GM12873 (cell line): ENCODE measurements at regions not wholly inside any gene's neighbourhood (a gene's known extent, or its start where the extent isn't known, plus 50 kb on each side); places are given as distances from the start of the nearest gene placed in this dataset.

Source experiments
- CTCF ChIP-seq: IDR thresholded peaks from 2 replicates; pipeline ENCODE4 v1.5.1; 2012; ENCODE audit warnings: low read depth, mild to moderate bottlenecking, moderate library complexity, low read length, control low read depth; ENCODE audit not compliant: insufficient read depth; ENCODE audit errors: missing control alignments

GRCh38 chr22:25369041-25369440 lies 149.6 kb downstream of the CRYBB2 start:
- no peak for TF ChIP-seq CTCF

- TF ChIP-seq CTCF = no peak
Measured at GRCh38 chr22:25370322-25370721, 150.9 kb downstream of the CRYBB2 start.

GRCh38 chr22:25372000-25372595 lies 152.7 kb downstream of the CRYBB2 start:
- no peak for TF ChIP-seq CTCF

GRCh38 chr22:25373961-25374360 lies 154.5 kb downstream of the CRYBB2 start:
- TF ChIP-seq CTCF = no peak

GRCh38 chr22:25374869-25375268 lies 155.4 kb downstream of the CRYBB2 start:
- no peak for TF ChIP-seq CTCF

GRCh38 chr22:25375683-25376082 lies 156.2 kb downstream of the CRYBB2 start:
- no peak for TF ChIP-seq CTCF

- no peak for TF ChIP-seq CTCF
Measured at GRCh38 chr22:25377699-25378098, 158.3 kb downstream of the CRYBB2 start.

- TF ChIP-seq CTCF = no peak
Measured at GRCh38 chr22:25380122-25380747, 160.8 kb downstream of the CRYBB2 start.
